Activated naive CD8-positive, alpha-beta T cell treated with anti-CD3 and anti-CD28 coated beads, Interleukin-2, amount 50 U/mL, for 24 hours (primary cell): ENCODE measurements at regions not wholly inside any gene's neighbourhood (a gene's known extent, or its start where the extent isn't known, plus 50 kb on each side); places are given as distances from the start of the nearest gene placed in this dataset.
"Not testable (repeated sequence)": the region's sequence is repeated elsewhere in the genome, so short reads cannot be mapped to it uniquely, and the experiment has no call there.

Source experiments
- ATAC-seq: fragments of 150-1000 bp; cut with Tn5 transposase; one replicate; pipeline ENCODE4 v1.10.0; 2021
- DNase-seq: peaks from one replicate; pipeline ENCODE4 v3.0.0; 2021
- H3K27ac Mint-ChIP-seq: one replicate; pipeline ENCODE4 v1.8.0; 2021; ENCODE audit warnings: mild to moderate bottlenecking, mixed read lengths
- H3K27me3 Mint-ChIP-seq: one replicate; pipeline ENCODE4 v1.8.0; 2021; ENCODE audit warnings: mixed read lengths
- H3K36me3 Mint-ChIP-seq: one replicate; pipeline ENCODE4 v1.8.0; 2021; ENCODE audit warnings: low read depth, mixed read lengths
- H3K4me1 Mint-ChIP-seq: one replicate; pipeline ENCODE4 v1.8.0; 2021; ENCODE audit warnings: mixed read lengths
- H3K4me3 Mint-ChIP-seq: one replicate; pipeline ENCODE4 v1.8.0; 2021; ENCODE audit warnings: mild to moderate bottlenecking, moderate library complexity, mixed read lengths
- H3K9me3 Mint-ChIP-seq: one replicate; pipeline ENCODE4 v1.8.0; 2021; ENCODE audit warnings: mixed read lengths

- not testable (repeated sequence) for H3K4me1 Mint-ChIP-seq, H3K36me3 Mint-ChIP-seq, H3K4me3 Mint-ChIP-seq
These were observed 425.1 kb downstream of the KCNJ18 start for GRCh38 chr17:22117401-22117800.

GRCh38 chr17:22119016-22119415 is 426.7 kb downstream of the KCNJ18 start:
- H3K4me3 Mint-ChIP-seq, H3K36me3 Mint-ChIP-seq, H3K27ac Mint-ChIP-seq, H3K9me3 Mint-ChIP-seq, DNase-seq, H3K27me3 Mint-ChIP-seq, H3K4me1 Mint-ChIP-seq, ATAC-seq: not testable (repeated sequence)

More at GRCh38 chr17:22117401-22117800, 425.1 kb downstream of the KCNJ18 start:
- not testable (repeated sequence) for H3K9me3 Mint-ChIP-seq, H3K27me3 Mint-ChIP-seq, H3K27ac Mint-ChIP-seq, DNase-seq, ATAC-seq

- H3K4me3 Mint-ChIP-seq, H3K4me1 Mint-ChIP-seq, H3K9me3 Mint-ChIP-seq, H3K27me3 Mint-ChIP-seq, ATAC-seq, H3K27ac Mint-ChIP-seq, DNase-seq, H3K36me3 Mint-ChIP-seq: not testable (repeated sequence)
These were observed 427.4 kb downstream of the KCNJ18 start for GRCh38 chr17:22119751-22120150.

GRCh38 chr17:22123536-22124281 is 431.4 kb downstream of the KCNJ18 start:
- ATAC-seq, result no peak
- Mint-ChIP-seq H3K9me3 (no peaks in the 10 kb centered on the region), H3K4me3 (no peak overlapping the region), H3K27me3 (no peaks in the 10 kb centered on the region), H3K27ac (no peak overlapping the region), H3K4me1 (no peaks in the 10 kb centered on the region), H3K36me3 (no peaks in the 10 kb centered on the region)
- DNase-seq, result no peak

- no peaks in the 10 kb centered on the region for H3K27me3 Mint-ChIP-seq
- H3K4me3 Mint-ChIP-seq, result no peak overlapping the region
- no peak for ATAC-seq
- peaks cover 18% of the 10 kb centered on the region for H3K9me3 Mint-ChIP-seq
- no peak for DNase-seq
- no peaks in the 10 kb centered on the region for H3K36me3 Mint-ChIP-seq
- H3K4me1 Mint-ChIP-seq, result no peaks in the 10 kb centered on the region
- no peak overlapping the region for H3K27ac Mint-ChIP-seq
These were observed 435.8 kb downstream of the KCNJ18 start for GRCh38 chr17:22128171-22128570.

GRCh38 chr17:22128723-22129122 is 436.4 kb downstream of the KCNJ18 start:
- H3K4me1 Mint-ChIP-seq, result no peaks in the 10 kb centered on the region
- H3K9me3 Mint-ChIP-seq, result peaks cover 18% of the 10 kb centered on the region
- no peaks in the 10 kb centered on the region for H3K27me3 Mint-ChIP-seq
- DNase-seq (no peak), ATAC-seq (no peak)
- no peak overlapping the region for H3K27ac Mint-ChIP-seq
- no peaks in the 10 kb centered on the region for H3K36me3 Mint-ChIP-seq
- H3K4me3 Mint-ChIP-seq, result no peak overlapping the region

- not testable (repeated sequence) for H3K27me3 Mint-ChIP-seq, H3K36me3 Mint-ChIP-seq, DNase-seq, H3K27ac Mint-ChIP-seq, H3K4me3 Mint-ChIP-seq, H3K4me1 Mint-ChIP-seq, ATAC-seq
- peaks cover 18% of the 10 kb centered on the region for H3K9me3 Mint-ChIP-seq
These were observed 437.6 kb downstream of the KCNJ18 start for GRCh38 chr17:22129920-22130319.

- ATAC-seq, result no peak
- Mint-ChIP-seq H3K27me3 (no peaks in the 10 kb centered on the region), H3K36me3 (peaks cover 2% of the 10 kb centered on the region), H3K4me3 (no peak overlapping the region), H3K4me1 (no peaks in the 10 kb centered on the region), H3K9me3 (peaks cover 32% of the 10 kb centered on the region), H3K27ac (no peak overlapping the region)
- DNase-seq, result no peak
These were observed 439.4 kb downstream of the KCNJ18 start for GRCh38 chr17:22131740-22132139.

- DNase-seq, result no peak
- ATAC-seq, result no peak
- Mint-ChIP-seq H3K9me3 (peaks cover 14% of the 10 kb centered on the region), H3K27me3 (no peaks in the 10 kb centered on the region), H3K4me3 (no peak overlapping the region), H3K36me3 (peaks cover 2% of the 10 kb centered on the region), H3K4me1 (no peaks in the 10 kb centered on the region), H3K27ac (no peak overlapping the region)
These were observed 446.6 kb downstream of the KCNJ18 start for GRCh38 chr17:22138861-22139469.

- Mint-ChIP-seq H3K36me3 (no peaks in the 10 kb centered on the region), H3K27ac (no peak overlapping the region), H3K27me3 (no peaks in the 10 kb centered on the region), H3K4me1 (no peaks in the 10 kb centered on the region), H3K4me3 (no peak overlapping the region), H3K9me3 (peaks cover 4% of the 10 kb centered on the region)
- DNase-seq (no peak), ATAC-seq (no peak)
These were observed 449.8 kb downstream of the KCNJ18 start for GRCh38 chr17:22142091-22142490.

- H3K36me3 Mint-ChIP-seq, result no peaks in the 10 kb centered on the region
- ATAC-seq (no peak), DNase-seq (no peak)
- no peaks in the 10 kb centered on the region for H3K27me3 Mint-ChIP-seq
- peaks cover 16% of the 10 kb centered on the region for H3K9me3 Mint-ChIP-seq
- no peak overlapping the region for H3K4me3 Mint-ChIP-seq
- no peaks in the 10 kb centered on the region for H3K4me1 Mint-ChIP-seq
- no peak overlapping the region for H3K27ac Mint-ChIP-seq
These were observed 453.4 kb downstream of the KCNJ18 start for GRCh38 chr17:22145605-22146178.

GRCh38 chr17:22158364-22158763 is 466.0 kb downstream of the KCNJ18 start:
- no peaks in the 10 kb centered on the region for H3K4me1 Mint-ChIP-seq
- H3K36me3 Mint-ChIP-seq, result no peaks in the 10 kb centered on the region
- no peak overlapping the region for H3K27ac Mint-ChIP-seq
- no peak overlapping the region for H3K4me3 Mint-ChIP-seq
- H3K9me3 Mint-ChIP-seq, result peaks cover 14% of the 10 kb centered on the region
- H3K27me3 Mint-ChIP-seq, result no peaks in the 10 kb centered on the region
- DNase-seq (no peak), ATAC-seq (no peak)

GRCh38 chr17:22161376-22161775 is 469.1 kb downstream of the KCNJ18 start:
- no peaks in the 10 kb centered on the region for H3K4me1 Mint-ChIP-seq
- no peaks in the 10 kb centered on the region for H3K27me3 Mint-ChIP-seq
- ATAC-seq, result no peak
- no peak overlapping the region for H3K27ac Mint-ChIP-seq
- no peak overlapping the region for H3K4me3 Mint-ChIP-seq
- DNase-seq, result no peak
- H3K9me3 Mint-ChIP-seq, result peaks cover 8% of the 10 kb centered on the region
- H3K36me3 Mint-ChIP-seq, result no peaks in the 10 kb centered on the region

- H3K27ac Mint-ChIP-seq, result no peak overlapping the region
- H3K4me1 Mint-ChIP-seq, result no peaks in the 10 kb centered on the region
- DNase-seq (no peak), ATAC-seq (no peak)
- no peaks in the 10 kb centered on the region for H3K36me3 Mint-ChIP-seq
- H3K27me3 Mint-ChIP-seq, result no peaks in the 10 kb centered on the region
- H3K9me3 Mint-ChIP-seq, result peaks cover 29% of the 10 kb centered on the region
- H3K4me3 Mint-ChIP-seq, result no peak overlapping the region
These were observed 479.3 kb downstream of the KCNJ18 start for GRCh38 chr17:22171631-22172030.

GRCh38 chr17:22193113-22193512 is 500.8 kb downstream of the KCNJ18 start:
- Mint-ChIP-seq H3K36me3 (no peaks in the 10 kb centered on the region), H3K27me3 (no peaks in the 10 kb centered on the region), H3K27ac (no peak overlapping the region), H3K4me1 (no peaks in the 10 kb centered on the region), H3K4me3 (no peak overlapping the region), H3K9me3 (peaks cover 8% of the 10 kb centered on the region)
- no peak for DNase-seq
- ATAC-seq, result no peak
